CD8-positive, alpha-beta memory T cell (primary cell): ENCODE measurements at regions not wholly inside any gene's neighbourhood (a gene's known extent, or its start where the extent isn't known, plus 50 kb on each side); places are given as distances from the start of the nearest gene placed in this dataset.

ENCODE experiments used
- CTCF ChIA-PET: fragments of 350-600 bp; sonication (Branson Sonifier 250); formaldehyde crosslinking; loops from one replicate; lab custom pipeline; 2021; ENCODE audit warnings: antibody characterized with exemption; lab: Charles Lee
- POLR2A ChIA-PET: fragments of 350-600 bp; sonication (Branson Sonifier 250); formaldehyde crosslinking; loops from one replicate; lab custom pipeline; 2021; ENCODE audit warnings: antibody characterized with exemption; lab: Charles Lee
- DNase-seq, 5 donors: peaks; one replicate each; pipeline versions ENCODE4 v3.0.0 to v3.0.0-alpha.2; 2020 to 2022; ENCODE audit warnings: mixed read lengths in 1 of 5
- H3K27ac ChIP-seq: one replicate; pipeline ENCODE4 v1.7.0; 2013; ENCODE audit warnings: low read depth, mild to moderate bottlenecking, low read length, moderate library complexity
- H3K27me3 ChIP-seq: 2 replicates; pipeline ENCODE4 v1.7.0; 2013; ENCODE audit warnings: low read length, mild to moderate bottlenecking; ENCODE audit not compliant: insufficient read depth, poor library complexity, severe bottlenecking
- H3K36me3 ChIP-seq: 2 replicates; pipeline ENCODE4 v1.7.0; 2013; ENCODE audit warnings: mild to moderate bottlenecking, low read length, moderate library complexity; ENCODE audit not compliant: insufficient read depth
- H3K4me1 ChIP-seq: 2 replicates; pipeline ENCODE4 v1.7.0; 2013; ENCODE audit warnings: mild to moderate bottlenecking, low read length, moderate library complexity; ENCODE audit not compliant: insufficient read depth
- H3K4me3 ChIP-seq: 2 replicates; pipeline ENCODE4 v1.7.0; 2013; ENCODE audit warnings: mild to moderate bottlenecking, low read length
- H3K9me3 ChIP-seq: 2 replicates; pipeline ENCODE4 v1.7.0; 2013; ENCODE audit warnings: mild to moderate bottlenecking, low read length
- H3K27ac Mint-ChIP-seq, 8 donors: one replicate each; pipeline ENCODE4 v1.8.0; 2020 to 2021; ENCODE audit warnings: mixed read lengths in 8 of 8, mild to moderate bottlenecking in 6 of 8, inconsistent platforms in 3 of 8, moderate library complexity in 3 of 8
- H3K27me3 Mint-ChIP-seq, 2 donors: one replicate each; pipeline ENCODE4 v1.8.0; 2020 to 2021; ENCODE audit warnings: mixed read lengths in 2 of 2, mild to moderate bottlenecking in 1 of 2, moderate library complexity in 1 of 2
- H3K36me3 Mint-ChIP-seq, 3 donors: one replicate each; pipeline ENCODE4 v1.8.0; 2020 to 2021; ENCODE audit warnings: mixed read lengths in 3 of 3, inconsistent platforms in 1 of 3, mild to moderate bottlenecking in 1 of 3
- H3K4me1 Mint-ChIP-seq, 3 donors: one replicate each; pipeline ENCODE4 v1.8.0; 2020 to 2021; ENCODE audit warnings: mixed read lengths in 3 of 3, inconsistent platforms in 1 of 3, mild to moderate bottlenecking in 1 of 3
- H3K4me3 Mint-ChIP-seq, 7 donors: one replicate each; pipeline ENCODE4 v1.8.0; 2020 to 2021; ENCODE audit warnings: mixed read lengths in 7 of 7, mild to moderate bottlenecking in 6 of 7, moderate library complexity in 4 of 7, inconsistent platforms in 2 of 7
- H3K9me3 Mint-ChIP-seq, 5 donors: one replicate each; pipeline ENCODE4 v1.8.0; 2020 to 2022; ENCODE audit warnings: mixed read lengths in 5 of 5, mild to moderate bottlenecking in 3 of 5, moderate library complexity in 2 of 5, inconsistent platforms in 1 of 5

DNA sequence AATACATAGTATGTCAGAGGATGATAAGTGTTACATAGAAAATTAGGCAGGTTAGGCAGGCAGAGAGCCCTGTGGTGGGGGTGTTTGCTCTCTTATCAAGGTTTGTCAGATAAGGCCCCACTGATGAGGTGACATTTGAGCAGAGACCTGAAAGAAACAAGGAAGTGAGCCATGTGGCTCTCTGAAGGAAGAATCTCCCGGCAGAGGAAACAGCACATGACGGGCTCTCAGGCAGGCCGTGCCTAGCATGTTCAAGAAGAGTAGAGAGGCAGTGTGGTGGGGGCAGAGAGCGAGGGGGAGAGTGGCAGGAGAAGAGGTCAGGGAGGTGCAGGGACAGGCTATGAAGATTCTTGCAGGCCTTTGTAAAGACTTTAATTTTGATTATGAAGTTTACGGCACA lies 82.0 kb upstream of the ASIC2 start:
- CTCF ChIA-PET: no interaction called here

DNA sequence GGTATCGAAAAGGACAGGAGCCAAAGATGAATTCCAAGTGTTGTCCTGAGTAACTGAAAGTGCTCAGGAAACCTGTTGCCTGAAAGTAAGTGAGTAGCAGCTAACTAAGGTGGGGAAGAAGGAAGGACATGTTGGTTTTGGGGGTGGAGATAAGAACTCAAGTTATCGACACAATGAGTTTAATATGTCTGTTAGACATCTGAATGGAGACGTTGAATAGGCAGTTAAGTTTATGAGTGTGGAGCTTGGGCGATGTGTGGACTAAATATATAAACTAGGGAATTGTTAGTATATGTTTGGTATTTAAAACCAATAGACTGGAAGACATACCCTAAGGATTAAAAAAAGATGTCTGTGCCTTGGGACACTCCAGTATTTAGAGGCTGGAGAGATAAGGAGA lies 82.7 kb upstream of the ASIC2 start:
- Histone ChIP-seq H3K4me1 (no peaks in the 10 kb centered on the region), H3K27me3 (no peaks in the 10 kb centered on the region), H3K27ac (no peak overlapping the region), H3K4me3 (no peak overlapping the region), H3K9me3 (no peaks in the 10 kb centered on the region), H3K36me3 (no peaks in the 10 kb centered on the region)
- Mint-ChIP-seq H3K9me3 (no peaks in the 10 kb centered on the region), H3K27ac (no peak overlapping the region), H3K27me3 (peaks cover 9 to 11% of the 10 kb centered on the region in 2 donors), H3K36me3 (no peaks in the 10 kb centered on the region), H3K4me1 (no peaks in the 10 kb centered on the region), H3K4me3 (no peak overlapping the region)
- CTCF ChIA-PET: no interaction called here
- no peak for DNase-seq
- POLR2A ChIA-PET: no interaction called here

More for the DNA sequence above, 82.0 kb upstream of the ASIC2 start:
- H3K4me3 Mint-ChIP-seq: no peak overlapping the region
- H3K4me1 Mint-ChIP-seq: no peaks in the 10 kb centered on the region
- no peaks in the 10 kb centered on the region for H3K36me3 ChIP-seq
- H3K27me3 Mint-ChIP-seq: peaks cover 9 to 11% of the 10 kb centered on the region in 2 donors
- DNase-seq: no peak
- no peaks in the 10 kb centered on the region for H3K9me3 Mint-ChIP-seq
- H3K36me3 Mint-ChIP-seq: no peaks in the 10 kb centered on the region
- no peaks in the 10 kb centered on the region for H3K9me3 ChIP-seq
- H3K27me3 ChIP-seq: no peaks in the 10 kb centered on the region
- POLR2A ChIA-PET: no interaction called here
- H3K4me3 ChIP-seq: no peak overlapping the region
- H3K4me1 ChIP-seq: no peaks in the 10 kb centered on the region
- no peak overlapping the region for H3K27ac ChIP-seq
- H3K27ac Mint-ChIP-seq: no peak overlapping the region

DNA sequence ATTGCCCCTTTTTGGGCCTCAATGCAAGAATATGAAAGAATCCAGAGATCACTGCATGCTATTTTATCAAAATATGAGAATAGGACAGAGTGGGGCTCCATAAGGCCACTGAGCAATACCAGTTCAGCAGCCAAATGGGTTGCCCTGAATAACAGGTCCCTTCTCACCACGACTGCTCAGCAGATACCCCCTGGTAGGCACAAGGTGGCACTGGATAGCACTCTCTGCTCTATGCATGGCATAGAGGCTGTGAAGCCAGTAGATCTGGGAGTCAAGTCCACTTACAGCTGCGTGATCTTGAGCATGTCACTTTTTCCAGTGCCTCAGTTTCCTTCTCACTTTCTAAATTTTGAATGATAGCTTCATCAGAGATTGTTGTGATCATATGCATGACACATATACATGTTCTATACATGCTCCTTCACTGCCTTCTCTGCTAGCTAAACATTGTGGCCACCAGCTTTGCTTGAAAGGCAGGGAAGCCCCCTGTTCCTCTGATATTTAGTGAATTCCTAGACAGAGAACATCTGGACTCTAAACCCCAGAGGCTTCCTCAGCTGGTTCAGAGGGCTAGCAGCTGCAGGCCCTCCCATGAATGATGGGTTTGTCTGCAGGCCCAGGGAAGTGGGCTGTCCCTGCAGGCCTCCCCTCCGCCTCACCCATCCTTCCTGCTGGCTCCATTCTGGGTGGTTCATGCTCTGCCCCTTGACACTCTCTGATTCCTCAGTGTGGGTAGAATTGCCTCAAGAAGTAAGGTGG lies 84.9 kb upstream of the ASIC2 start:
- Histone ChIP-seq H3K4me1 (no peaks in the 10 kb centered on the region), H3K9me3 (no peaks in the 10 kb centered on the region), H3K27ac (no peak overlapping the region), H3K36me3 (no peaks in the 10 kb centered on the region), H3K4me3 (no peak overlapping the region), H3K27me3 (no peaks in the 10 kb centered on the region)
- Mint-ChIP-seq H3K9me3 (no peaks in the 10 kb centered on the region), H3K27me3 (peaks cover 5 to 6% of the 10 kb centered on the region in 2 donors), H3K36me3 (no peaks in the 10 kb centered on the region), H3K27ac (peak overlapping the region in 1 of 8 donors; percentile 20), H3K4me3 (no peak overlapping the region), H3K4me1 (no peaks in the 10 kb centered on the region)
- POLR2A ChIA-PET: no interaction called here
- no peak for DNase-seq
- CTCF ChIA-PET: no interaction called here

DNA sequence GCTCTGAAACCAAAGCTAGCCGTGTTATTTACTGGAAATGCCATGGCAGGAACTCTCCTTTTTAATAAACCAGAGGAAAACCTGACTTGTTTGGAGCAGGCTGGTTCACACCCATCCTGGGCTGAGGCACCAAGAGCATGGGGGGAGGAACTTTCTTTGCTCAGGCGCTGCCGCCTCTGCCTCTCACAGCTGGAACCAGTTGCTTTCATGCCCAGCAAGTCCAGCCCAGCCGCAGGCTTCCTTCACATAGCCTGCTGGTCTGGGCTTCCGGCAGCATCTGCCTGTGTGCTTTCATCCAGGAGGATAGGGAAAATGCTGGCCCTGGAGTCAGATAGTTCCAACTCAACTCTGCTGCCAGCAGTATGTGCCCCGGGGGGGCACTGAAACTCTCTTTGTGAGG lies 88.1 kb upstream of the ASIC2 start:
- POLR2A ChIA-PET: no interaction called here
- Histone ChIP-seq H3K4me3 (no peak overlapping the region), H3K27ac (no peak overlapping the region), H3K27me3 (no peaks in the 10 kb centered on the region), H3K9me3 (no peaks in the 10 kb centered on the region), H3K36me3 (no peaks in the 10 kb centered on the region), H3K4me1 (no peaks in the 10 kb centered on the region)
- Mint-ChIP-seq H3K36me3 (no peaks in the 10 kb centered on the region), H3K27ac (no peak overlapping the region), H3K4me1 (no peaks in the 10 kb centered on the region), H3K4me3 (no peak overlapping the region), H3K9me3 (no peaks in the 10 kb centered on the region), H3K27me3 (peaks cover 2 to 11% of the 10 kb centered on the region in 2 donors)
- DNase-seq: no peak
- CTCF ChIA-PET: no interaction called here

DNA sequence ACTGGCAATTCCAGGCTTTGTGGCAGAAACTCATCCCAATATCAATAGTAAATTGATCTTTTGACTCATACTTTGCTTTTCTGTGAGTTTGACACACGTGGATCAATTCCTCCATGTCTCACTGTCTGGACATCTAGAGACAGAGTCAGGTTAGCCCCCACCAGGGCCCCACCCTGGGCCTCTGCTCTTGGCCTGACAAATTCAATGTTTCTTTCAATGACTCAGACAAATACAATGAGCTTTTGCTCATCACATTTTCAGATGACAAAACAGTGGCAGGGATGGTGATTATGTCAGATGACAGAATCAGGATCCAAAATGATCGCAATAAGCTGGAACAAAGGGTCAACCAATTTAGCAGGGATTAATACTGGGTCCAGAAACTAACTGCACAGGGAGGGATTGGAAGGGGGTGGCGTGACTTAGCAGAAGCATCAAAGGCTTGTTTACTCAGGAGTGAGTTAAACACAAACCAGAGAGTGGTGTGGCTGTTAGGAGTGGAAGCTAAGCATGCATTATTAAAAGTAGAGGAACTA lies 90.5 kb upstream of the ASIC2 start:
- Mint-ChIP-seq H3K27me3 (peaks cover 4 to 16% of the 10 kb centered on the region in 2 donors), H3K4me3 (no peak overlapping the region), H3K36me3 (no peaks in the 10 kb centered on the region), H3K27ac (no peak overlapping the region), H3K9me3 (no peaks in the 10 kb centered on the region), H3K4me1 (no peaks in the 10 kb centered on the region)
- no peak for DNase-seq
- CTCF ChIA-PET: no interaction called here
- Histone ChIP-seq H3K9me3 (no peaks in the 10 kb centered on the region), H3K4me3 (no peak overlapping the region), H3K27me3 (no peaks in the 10 kb centered on the region), H3K36me3 (no peaks in the 10 kb centered on the region), H3K4me1 (no peaks in the 10 kb centered on the region), H3K27ac (no peak overlapping the region)
- POLR2A ChIA-PET: no interaction called here

DNA sequence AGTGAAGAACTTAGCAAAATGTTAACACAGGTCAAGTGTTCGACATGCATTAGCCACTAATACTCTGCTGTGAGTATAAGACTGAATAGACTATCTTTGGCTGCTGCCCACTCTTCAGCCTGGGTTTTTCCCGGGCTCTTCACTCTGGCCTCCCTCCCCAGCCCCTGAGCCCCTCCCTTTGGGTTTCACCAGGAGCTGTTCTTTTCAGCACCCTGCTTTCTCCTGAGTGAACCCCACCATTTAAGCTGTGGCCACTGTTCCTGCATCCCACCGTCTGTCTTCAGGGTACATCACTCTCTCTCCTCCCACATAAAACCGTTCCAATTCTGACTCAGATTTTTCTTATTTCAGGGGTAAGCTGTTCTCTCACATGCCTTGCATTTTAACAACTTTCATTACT lies 92.0 kb upstream of the ASIC2 start:
- Histone ChIP-seq H3K4me3 (no peak overlapping the region), H3K9me3 (no peaks in the 10 kb centered on the region), H3K27ac (no peak overlapping the region), H3K36me3 (no peaks in the 10 kb centered on the region), H3K4me1 (no peaks in the 10 kb centered on the region), H3K27me3 (no peaks in the 10 kb centered on the region)
- POLR2A ChIA-PET: no interaction called here
- CTCF ChIA-PET: no interaction called here
- peaks cover 2 to 15% of the 10 kb centered on the region in 2 donors for H3K27me3 Mint-ChIP-seq
- no peak for DNase-seq
- no peak overlapping the region for H3K4me3 Mint-ChIP-seq
- H3K9me3 Mint-ChIP-seq: no peaks in the 10 kb centered on the region
- no peaks in the 10 kb centered on the region for H3K4me1 Mint-ChIP-seq
- no peak overlapping the region for H3K27ac Mint-ChIP-seq
- H3K36me3 Mint-ChIP-seq: no peaks in the 10 kb centered on the region

DNA sequence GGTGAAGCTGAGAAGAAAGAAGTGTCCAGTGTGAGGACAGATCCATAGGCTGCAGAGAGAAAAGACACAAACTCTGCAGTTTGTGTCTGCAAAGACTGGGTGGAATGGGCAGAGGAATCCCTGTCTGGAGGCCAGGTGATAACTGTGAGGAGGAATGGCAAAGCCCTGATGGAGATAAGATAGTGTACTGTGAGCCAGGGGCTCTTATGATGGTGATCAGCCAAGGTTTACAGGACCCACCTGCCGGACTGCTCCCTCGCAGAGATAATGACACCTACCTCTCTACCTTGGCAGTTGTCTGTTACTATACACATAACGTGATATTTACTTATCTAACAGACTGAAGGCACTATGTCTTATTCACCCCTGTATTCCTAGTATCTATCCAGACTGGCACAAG lies 92.6 kb upstream of the ASIC2 start:
- DNase-seq: no peak
- CTCF ChIA-PET: no interaction called here
- POLR2A ChIA-PET: no interaction called here
- Mint-ChIP-seq H3K27ac (no peak overlapping the region), H3K27me3 (peaks cover 2 to 15% of the 10 kb centered on the region in 2 donors), H3K36me3 (no peaks in the 10 kb centered on the region), H3K9me3 (no peaks in the 10 kb centered on the region), H3K4me1 (no peaks in the 10 kb centered on the region), H3K4me3 (no peak overlapping the region)
- Histone ChIP-seq H3K9me3 (no peaks in the 10 kb centered on the region), H3K27me3 (no peaks in the 10 kb centered on the region), H3K4me1 (no peaks in the 10 kb centered on the region), H3K36me3 (no peaks in the 10 kb centered on the region), H3K4me3 (no peak overlapping the region), H3K27ac (no peak overlapping the region)

DNA sequence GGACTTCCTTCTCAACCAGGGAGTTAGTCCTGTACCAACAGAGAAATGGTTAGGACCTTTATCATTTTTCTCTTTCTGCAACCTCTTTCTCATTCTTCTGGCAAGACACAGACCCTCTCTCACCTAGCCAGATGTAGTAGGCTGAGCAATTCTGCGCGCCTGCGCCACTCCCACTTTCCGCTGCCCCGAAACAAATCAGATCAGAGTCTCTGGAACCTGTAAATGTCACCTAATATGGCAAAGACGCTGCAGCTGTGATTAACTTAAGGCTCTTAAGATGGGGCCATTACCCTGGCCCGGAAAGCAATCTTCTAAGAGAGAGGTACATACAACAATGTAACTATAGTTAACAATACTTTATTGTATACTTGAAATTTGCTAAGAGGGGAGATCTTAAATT lies 94.3 kb upstream of the ASIC2 start:
- H3K9me3 ChIP-seq: no peaks in the 10 kb centered on the region
- Mint-ChIP-seq H3K4me3 (no peak overlapping the region), H3K36me3 (no peaks in the 10 kb centered on the region), H3K27ac (no peak overlapping the region), H3K9me3 (no peaks in the 10 kb centered on the region), H3K27me3 (peaks cover 2 to 15% of the 10 kb centered on the region in 2 donors), H3K4me1 (no peaks in the 10 kb centered on the region)
- DNase-seq: no peak
- no peak overlapping the region for H3K4me3 ChIP-seq
- no peaks in the 10 kb centered on the region for H3K36me3 ChIP-seq
- H3K27ac ChIP-seq: no peak overlapping the region
- H3K27me3 ChIP-seq: no peaks in the 10 kb centered on the region
- ChIA-PET CTCF (no interaction called here), POLR2A (no interaction called here)
- H3K4me1 ChIP-seq: no peaks in the 10 kb centered on the region
